CD4-positive, alpha-beta T cell treated with Interleukin-17A for 1 hour (primary cell): ENCODE measurements at regions not wholly inside any gene's neighbourhood (a gene's known extent, or its start where the extent isn't known, plus 50 kb on each side); places are given as distances from the start of the nearest gene placed in this dataset.
"Not testable (repeated sequence)": the region's sequence is repeated elsewhere in the genome, so short reads cannot be mapped to it uniquely, and the experiment has no call there.

ENCODE experiments used
- DNase-seq: peaks from one replicate; pipeline ENCODE4 v3.0.0-alpha.2; 2020

DNA sequence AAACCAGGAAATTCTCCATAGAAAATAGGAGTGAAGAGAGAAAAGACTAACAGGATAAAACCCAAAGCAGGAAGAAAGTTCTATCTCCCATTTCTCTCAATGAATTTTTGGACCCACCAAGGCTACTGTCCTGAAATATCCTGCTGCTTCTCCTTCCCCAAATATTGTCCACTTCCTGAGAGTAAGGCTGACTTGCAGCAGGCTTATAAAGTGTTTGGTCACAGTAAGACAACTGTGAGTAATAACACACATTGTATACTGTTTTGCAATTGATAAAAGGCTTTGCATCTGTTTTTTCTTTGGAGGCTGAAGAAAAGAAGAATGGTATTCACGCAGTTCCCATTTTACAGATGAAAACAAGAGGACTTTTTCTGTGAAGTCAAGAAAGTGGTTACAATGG lies 52.8 kb downstream of the FOXD4L6 start:
- not testable (repeated sequence) for DNase-seq

DNA sequence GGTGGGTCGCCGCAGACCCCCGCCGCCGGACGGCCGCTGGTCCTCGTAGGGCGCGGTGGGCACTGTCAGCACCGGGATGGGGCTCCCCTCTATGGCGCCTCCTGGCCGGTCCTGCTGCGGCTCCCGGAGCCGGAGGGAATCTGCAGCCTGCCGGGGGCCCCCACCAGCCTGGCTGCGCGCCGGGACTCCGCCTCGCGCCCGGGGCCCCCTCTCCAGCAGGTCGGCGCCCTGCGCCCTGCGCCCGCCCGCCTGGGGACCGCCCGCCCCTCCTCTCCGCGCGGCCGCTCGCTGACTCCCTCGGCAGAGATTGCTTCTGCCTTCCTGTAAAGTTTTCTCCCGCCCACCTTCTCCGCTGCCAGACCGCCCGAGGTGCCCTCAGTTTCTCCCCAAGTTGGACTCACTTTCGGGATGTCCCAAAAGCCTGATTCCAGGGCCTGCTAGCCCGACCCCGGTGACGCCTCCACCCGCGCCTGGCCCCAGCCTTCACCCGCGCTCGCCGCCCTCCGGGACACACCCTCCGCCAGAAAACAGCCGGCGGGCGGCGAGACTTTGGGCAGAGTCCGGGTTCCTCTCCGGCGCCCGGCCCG lies 54.0 kb downstream of the FOXD4L6 start:
- not testable (repeated sequence) for DNase-seq

GRCh38 chr9:41073471-41074243 lies 54.8 kb downstream of the FOXD4L6 start:
- not testable (repeated sequence) for DNase-seq

GRCh38 chr9:41064125-41064795 lies 64.2 kb downstream of the FOXD4L6 start:
- peak; percentile 52 for DNase-seq

DNA sequence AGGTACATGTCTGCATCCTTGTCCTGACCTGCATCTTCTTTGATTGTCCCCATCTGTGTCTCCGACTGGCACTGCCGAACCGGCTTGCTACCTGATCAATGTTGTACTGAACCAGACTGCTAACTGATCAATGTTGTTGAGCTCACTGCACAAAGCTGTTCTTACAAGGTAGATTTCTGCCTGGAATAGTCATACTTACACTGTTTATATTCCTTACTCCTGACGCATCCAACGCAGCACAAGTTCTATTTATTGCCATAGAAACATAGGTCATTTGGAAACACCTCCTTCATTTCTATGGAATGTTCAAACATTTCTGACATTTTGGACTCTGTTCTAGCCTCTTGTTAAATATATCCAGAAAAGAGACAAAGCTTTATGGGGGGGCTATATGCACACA lies 65.2 kb downstream of the FOXD4L6 start:
- DNase-seq: not testable (repeated sequence)

DNA sequence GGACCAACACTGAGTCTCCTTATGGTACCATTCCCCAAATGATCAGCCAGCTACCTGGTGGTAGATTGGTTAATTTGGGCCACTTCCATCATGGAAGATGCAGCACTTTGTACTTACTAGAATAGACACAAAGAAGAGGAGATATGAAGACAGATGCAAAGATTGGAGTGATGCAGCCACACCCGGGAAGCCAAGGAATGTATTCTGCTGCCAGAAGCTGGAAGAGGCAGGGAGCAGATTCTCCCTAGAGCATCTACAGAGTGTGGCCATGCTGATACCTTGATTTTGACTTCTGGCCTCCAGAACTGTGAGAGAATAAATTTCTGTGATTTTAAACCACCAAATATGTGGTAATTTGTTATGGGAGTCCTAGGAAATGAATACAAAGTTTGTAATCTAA lies 68.9 kb downstream of the FOXD4L6 start:
- DNase-seq: not testable (repeated sequence)

GRCh38 chr9:41053666-41054363 lies 74.7 kb downstream of the FOXD4L6 start:
- DNase-seq: not testable (repeated sequence)

DNA sequence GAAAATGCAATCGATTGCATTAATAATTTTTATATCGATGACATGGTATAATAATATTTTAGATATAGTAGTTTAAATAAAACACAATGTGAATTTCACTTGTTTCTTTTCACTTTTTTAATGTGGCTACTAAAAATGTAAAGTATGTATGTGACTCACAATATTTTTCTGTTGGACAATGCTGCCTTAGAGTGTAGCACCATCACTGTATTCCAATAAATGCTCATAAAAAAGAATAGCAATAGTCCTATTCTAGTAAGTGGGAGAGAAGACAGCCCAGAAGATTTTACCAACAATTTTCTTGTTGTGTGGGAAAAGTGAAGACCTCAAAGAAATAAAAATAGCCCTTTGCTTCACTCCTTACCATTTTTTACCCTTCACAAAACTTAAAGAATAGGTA lies 79.8 kb downstream of the FOXD4L6 start:
- not testable (repeated sequence) for DNase-seq

GRCh38 chr9:41047792-41048191 lies 80.7 kb downstream of the FOXD4L6 start:
- not testable (repeated sequence) for DNase-seq

DNA sequence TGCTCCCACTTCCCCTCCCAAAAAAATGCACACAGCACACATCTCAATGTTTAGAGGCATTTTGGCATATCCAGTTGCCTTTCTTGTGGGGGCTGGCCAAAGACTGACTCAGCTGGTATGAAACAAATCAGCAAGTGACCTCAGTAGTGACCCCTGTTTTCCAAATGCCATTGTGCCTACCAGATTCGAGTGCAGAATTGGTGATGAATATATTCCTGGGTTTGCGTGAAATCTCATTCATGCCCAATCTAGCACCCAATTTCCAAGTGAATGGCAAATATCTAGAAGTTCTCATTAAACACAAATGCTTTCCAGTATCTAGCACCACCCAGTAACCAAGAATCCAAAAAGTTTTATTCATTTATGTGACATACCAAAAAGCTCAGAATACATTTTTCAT lies 83.6 kb downstream of the FOXD4L6 start:
- DNase-seq: not testable (repeated sequence)

DNA sequence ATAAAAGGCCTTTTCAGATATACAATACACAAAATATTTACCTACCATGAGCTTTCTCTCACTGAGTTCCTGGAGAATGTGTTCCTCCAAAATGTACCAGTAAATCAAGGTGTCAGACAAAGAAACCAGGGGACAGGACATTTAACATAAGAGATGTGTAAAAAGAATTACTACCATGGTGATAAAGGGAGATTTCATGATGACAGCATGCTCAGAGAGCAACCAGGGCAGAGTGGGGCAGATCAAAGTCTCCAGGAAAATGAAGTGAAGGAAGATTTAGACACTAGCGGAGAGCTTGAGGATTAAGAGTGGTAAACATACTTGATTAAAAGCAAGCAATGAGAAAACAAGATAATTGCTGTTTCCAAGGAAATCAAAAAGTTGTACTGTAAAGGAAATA lies 85.0 kb downstream of the FOXD4L6 start:
- DNase-seq: not testable (repeated sequence)

- DNase-seq: not testable (repeated sequence)
Observed at GRCh38 chr9:41042111-41042510, 86.4 kb downstream of the FOXD4L6 start.

DNA sequence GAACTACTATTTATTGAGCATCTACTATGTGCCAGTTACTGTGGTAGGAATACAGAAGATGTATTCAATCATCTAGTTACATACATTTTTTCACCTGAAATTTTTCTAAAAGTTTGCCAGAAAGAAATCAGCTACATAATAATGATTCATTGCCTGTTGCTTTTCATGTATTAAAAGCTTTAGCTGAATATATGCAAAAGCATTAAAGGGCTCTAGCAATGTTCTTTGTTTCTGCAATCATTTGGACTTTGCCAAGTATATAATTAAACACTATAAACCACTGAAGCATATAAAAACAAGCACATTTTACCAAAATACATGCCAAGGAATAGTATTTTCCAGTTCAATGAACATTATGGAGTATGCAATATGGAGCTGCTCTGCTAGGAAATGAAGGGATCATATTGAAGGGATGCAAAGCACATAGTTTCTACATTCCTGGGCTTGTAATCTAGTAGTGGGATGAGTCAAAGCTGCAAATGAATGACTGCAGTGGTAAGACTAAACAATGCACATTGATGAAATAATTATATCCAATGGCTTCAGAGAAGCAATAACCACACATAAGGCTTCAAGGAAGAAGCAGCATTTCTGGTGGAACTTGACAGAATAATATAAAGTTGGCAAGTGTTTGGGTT lies 87.7 kb downstream of the FOXD4L6 start:
- DNase-seq: not testable (repeated sequence)

DNA sequence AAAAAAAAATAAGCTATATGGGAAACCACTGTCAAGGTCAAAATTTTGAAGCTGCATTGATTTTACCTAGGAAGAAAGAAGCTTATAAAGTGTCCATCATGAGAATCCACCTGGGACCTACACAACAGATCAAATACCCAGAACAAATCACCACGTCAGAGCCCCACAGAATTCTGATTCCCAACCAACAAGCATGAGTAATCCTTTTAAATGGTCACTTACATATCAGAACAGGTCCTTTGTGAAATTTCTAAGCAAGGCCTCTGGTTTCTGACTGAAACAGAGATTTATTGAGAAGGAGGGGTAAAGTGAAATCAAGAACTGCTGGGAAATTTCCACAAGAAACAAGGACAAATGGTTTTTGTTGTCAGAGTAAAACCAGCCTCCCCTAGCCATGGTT lies 93.2 kb downstream of the FOXD4L6 start:
- DNase-seq: not testable (repeated sequence)

DNA sequence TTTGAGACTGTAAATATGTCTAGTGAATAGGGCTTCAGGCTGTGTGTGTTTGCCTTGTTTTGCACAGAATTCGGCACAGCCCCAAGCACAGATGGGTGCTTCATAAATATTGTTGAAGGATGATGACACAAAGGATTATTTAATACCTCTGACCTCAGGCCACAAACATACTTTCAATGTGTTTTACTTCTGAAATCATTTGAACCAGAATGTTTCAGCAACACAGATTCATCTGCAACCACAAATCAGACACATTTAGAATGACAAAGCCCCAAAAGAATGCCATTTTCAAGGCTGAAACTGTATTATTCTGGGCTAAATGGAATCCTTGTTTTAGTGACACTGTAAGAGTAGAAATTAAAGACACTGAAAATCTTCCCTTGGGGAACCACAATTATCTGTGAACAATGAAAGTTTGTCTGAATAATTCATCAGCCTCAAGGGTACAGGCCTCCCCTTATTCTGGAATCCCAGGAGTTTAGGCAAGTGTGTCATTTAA lies 93.7 kb downstream of the FOXD4L6 start:
- not testable (repeated sequence) for DNase-seq

- not testable (repeated sequence) for DNase-seq
Observed at GRCh38 chr9:41033877-41034276, 94.6 kb downstream of the FOXD4L6 start.

DNA sequence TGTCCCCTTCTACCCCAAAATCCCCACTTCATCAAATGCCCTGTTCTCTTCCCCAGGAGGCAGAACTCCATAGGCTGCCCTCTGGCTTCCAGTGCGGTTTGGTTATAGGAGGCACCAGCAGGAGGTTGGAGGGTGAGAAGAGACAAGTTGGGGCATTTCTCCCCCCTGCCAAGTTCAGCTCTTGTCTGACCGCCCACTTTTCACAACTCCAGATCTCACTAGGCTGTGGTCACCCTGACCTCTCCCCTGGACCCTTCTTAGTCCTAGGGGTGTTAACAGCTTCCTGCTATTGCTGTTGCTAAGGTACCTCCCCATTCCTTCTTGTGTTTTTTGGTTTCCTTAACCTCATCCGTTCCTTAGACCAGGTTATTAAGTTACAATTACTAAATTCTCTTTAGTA lies 95.1 kb downstream of the FOXD4L6 start:
- DNase-seq: not testable (repeated sequence)

DNA sequence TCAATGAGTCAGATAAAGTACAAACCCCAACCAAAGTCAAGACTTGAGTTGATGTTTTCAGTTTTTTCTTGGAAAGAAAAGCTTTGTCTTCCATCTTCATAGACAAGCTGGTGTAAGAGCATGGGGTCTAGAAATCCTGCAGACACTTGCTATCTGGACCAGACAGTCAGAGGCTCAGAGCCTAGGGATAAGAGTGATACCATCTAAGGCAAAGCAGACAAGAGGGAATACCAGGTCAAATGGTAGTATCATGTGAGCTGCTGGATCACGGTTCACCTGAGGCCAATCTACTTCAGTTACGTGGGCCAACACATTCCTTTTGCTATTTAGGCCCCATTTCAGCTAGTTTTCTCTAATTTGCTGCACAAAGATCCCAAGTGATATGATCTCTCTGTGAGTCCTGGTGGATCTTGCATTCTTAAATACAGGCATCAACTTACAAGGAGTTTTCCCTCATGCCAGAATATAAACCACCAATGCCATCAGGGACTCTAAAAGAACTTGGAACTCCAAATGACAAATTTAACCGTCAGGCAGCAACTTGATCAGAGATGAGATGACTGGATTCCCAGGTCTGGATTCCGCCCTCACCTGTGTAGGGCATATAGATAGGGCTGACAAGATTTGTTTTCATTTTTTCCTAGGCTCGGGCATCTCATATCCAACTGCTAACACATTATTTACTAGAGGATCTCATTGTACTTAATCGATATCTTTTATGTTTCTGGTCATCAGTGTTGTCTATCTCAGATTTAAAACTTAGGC lies 101.4 kb downstream of the FOXD4L6 start:
- not testable (repeated sequence) for DNase-seq

DNA sequence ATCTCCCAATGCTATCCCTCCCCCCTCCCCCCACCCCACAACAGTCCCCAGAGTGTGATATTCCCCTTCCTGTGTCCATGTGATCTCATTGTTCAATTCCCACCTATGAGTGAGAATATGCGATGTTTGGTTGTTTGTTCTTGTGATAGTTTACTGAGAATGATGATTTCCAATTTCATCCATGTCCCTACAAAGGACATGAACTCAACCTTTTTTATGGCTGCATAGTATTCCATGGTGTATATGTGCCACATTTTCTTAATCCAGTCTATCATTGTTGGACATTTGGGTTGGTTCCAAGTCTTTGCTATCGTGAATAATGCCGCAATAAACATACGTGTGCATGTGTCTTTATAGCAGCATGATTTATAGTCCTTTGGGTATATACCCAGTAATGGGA lies 106.1 kb downstream of the FOXD4L6 start:
- DNase-seq: not testable (repeated sequence)

DNA sequence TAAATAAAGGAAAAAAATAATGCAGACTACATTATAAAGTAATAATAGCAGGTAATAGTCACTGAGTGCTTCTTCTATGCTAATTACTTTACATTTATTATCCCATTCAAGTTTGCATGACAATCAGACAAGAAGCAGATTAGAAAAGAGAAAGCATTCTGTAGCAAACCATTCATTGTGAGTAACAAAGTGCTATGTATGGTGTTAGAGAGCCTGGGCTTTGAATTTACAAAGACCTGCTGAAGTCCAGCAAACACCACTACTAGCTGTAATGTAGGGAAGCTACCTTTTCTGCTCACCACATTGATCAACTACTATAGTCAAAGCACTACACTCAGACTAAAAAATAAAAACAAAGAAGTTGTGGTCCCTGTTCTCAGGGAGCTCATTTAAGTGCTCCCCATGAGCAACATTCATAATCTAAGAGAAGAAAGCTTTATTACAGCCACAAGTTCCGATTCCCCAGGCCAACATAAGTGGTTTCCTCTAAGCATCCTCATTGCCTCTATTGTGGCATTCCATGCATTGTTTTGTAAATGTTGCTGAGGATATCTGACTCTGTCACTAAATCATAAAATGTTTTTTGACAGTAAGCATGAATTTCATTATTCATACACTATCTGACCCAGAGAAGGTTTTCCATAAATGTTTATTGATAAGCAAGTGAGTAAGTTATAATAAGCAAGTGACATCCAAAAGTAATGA lies 108.5 kb downstream of the FOXD4L6 start:
- not testable (repeated sequence) for DNase-seq

DNA sequence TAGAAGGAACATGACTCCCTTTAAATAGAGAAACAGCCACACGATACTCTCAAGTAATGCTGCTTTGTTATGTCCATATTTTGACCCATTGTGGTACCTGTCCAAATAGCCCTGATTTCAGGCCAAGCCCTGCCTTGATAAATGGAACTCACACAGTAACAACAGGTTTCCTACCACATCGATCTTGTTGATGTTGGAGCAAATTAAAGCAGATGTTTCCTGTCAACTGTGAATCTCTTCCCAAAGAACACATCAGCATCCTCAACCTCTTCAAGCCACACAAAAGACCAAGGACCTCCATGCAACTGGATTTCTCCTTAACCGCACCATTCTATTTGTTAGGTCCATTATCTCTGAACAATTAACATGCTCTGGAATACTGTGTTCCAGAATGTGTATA lies 109.5 kb downstream of the FOXD4L6 start:
- not testable (repeated sequence) for DNase-seq
